Left ventricle myocardium superior (tissue), 1 donor: ENCODE measurements at regions not wholly inside any gene's neighbourhood (a gene's known extent, or its start where the extent isn't known, plus 50 kb on each side); places are given as distances from the start of the nearest gene placed in this dataset.

Experiments used
- ATAC-seq: fragments of 200-7000 bp; cut with Tn5 transposase; one replicate; pipeline ENCODE4 v1.9.1; 2020; ENCODE audit warnings: mild to moderate bottlenecking, moderate library complexity
- DNase-seq: peaks from one replicate; pipeline ENCODE4 v3.0.0-alpha.2; 2020
- intact Hi-C: fragments of 100-400 bp; cut with micrococcal nuclease; formaldehyde crosslinking; loops from one replicate; pipeline ENCODE4 v1.11.0; 2022
- donor health status: DM: no; HTN: yes; CAD: no; lungs with severe emphysema.

- intact Hi-C loops = no loop called here
- DNase-seq (peak; percentile 76), ATAC-seq (peak; percentile 89)
These were observed 653.6 kb downstream of the MED13L start for GRCh38 chr12:115623764-115624334.

DNA sequence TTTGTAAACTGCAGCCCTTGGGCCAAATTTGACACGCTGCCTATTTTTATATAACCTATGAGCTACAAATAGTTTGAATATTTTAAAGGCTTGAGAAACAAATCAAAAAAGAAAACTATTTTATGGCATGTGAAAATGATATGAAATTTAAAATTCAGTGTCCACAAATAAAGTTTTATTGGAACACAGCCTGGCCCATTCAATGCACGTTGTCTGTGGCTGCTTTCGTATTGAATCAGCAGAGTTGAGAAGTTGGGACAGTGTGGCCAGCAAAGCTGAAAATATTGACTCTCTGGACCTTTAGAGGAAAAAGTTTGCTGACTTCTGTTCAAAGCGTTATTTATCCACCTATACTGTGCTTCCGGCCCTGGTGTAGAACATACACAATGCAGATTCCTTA lies 654.2 kb downstream of the MED13L start:
- no peak for ATAC-seq
- DNase-seq = no peak
- intact Hi-C loops = no loop called here

GRCh38 chr12:115620816-115621215 lies 656.7 kb downstream of the MED13L start:
- ATAC-seq (no peak), DNase-seq (no peak)
- intact Hi-C loops = no loop called here

GRCh38 chr12:115619889-115620288 lies 657.6 kb downstream of the MED13L start:
- intact Hi-C loops = no loop called here

DNA sequence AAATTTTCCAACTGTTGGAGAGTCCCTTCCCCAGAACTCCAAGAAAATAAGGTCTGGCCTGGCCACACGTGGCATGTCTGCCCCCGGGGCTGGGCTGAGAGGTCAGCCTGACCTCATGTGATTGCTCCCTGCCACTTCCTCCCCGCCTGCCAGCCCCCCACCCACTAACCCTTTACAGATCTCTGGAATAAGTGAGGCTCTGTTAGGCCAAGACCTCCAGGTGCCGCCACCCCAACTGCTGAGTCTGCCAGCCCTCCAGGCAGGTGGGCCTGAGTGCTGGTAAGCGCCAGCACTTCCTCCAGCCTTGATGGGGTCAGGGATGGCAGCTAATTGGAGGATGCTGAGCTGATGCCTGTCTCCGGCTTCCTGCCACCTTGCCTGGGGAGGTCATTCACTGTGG lies 658.4 kb downstream of the MED13L start:
- no peak for DNase-seq
- intact Hi-C loops = no loop called here

More at GRCh38 chr12:115619889-115620288, 657.6 kb downstream of the MED13L start:
- no peak for DNase-seq
- no peak for ATAC-seq

GRCh38 chr12:115618105-115618504 lies 659.4 kb downstream of the MED13L start:
- DNase-seq (no peak), ATAC-seq (no peak)
- intact Hi-C loops = no loop called here

More for the DNA sequence above, 658.4 kb downstream of the MED13L start:
- no peak for ATAC-seq

GRCh38 chr12:115617391-115617790 lies 660.1 kb downstream of the MED13L start:
- DNase-seq (no peak), ATAC-seq (no peak)
- intact Hi-C loops = no loop called here

DNA sequence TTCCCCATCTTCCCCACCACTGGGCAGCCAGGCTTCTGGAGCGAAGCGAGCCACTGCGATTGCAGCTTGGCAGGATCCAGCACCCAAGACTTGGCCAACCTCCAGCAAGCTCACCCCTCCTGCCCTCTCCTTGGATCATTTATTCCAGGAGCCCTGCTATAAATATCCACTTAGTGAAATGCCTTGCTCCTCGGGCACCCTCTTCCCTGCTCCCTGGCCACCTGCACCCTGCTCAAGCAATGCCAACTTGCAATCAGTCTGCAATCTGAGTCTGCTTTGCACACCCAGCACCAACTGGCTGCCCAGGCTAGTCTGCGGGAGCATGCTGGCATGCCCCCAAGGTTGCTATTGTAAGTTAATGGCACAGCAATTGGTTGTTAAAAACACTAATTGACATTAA lies 666.0 kb downstream of the MED13L start:
- intact Hi-C loops = no loop called here
- DNase-seq = peak; percentile 68
- ATAC-seq = peak; percentile 95

GRCh38 chr12:115609347-115609746 lies 668.1 kb downstream of the MED13L start:
- DNase-seq = no peak
- no peak for ATAC-seq
- intact Hi-C loops = no loop called here

DNA sequence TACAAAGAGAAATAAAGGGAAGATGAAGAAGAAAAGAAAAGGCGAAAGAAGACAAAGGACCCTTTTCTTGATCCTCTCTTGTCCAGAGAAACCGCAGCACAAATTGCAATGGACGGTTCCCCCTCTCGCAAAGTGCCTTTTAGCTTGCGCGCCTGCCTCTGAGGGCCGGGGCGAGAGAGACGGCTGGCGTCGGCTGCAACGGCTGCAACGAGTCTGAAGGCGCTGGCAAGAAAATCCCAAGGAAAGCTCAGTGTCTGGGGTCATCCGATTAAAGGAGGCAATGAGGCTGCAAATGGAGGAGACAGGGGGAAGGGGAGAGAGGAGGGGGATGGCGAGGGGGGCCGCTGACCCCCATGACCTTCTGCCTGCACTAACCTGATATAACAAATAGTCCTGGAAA lies 671.5 kb downstream of the MED13L start:
- ATAC-seq = no peak

DNA sequence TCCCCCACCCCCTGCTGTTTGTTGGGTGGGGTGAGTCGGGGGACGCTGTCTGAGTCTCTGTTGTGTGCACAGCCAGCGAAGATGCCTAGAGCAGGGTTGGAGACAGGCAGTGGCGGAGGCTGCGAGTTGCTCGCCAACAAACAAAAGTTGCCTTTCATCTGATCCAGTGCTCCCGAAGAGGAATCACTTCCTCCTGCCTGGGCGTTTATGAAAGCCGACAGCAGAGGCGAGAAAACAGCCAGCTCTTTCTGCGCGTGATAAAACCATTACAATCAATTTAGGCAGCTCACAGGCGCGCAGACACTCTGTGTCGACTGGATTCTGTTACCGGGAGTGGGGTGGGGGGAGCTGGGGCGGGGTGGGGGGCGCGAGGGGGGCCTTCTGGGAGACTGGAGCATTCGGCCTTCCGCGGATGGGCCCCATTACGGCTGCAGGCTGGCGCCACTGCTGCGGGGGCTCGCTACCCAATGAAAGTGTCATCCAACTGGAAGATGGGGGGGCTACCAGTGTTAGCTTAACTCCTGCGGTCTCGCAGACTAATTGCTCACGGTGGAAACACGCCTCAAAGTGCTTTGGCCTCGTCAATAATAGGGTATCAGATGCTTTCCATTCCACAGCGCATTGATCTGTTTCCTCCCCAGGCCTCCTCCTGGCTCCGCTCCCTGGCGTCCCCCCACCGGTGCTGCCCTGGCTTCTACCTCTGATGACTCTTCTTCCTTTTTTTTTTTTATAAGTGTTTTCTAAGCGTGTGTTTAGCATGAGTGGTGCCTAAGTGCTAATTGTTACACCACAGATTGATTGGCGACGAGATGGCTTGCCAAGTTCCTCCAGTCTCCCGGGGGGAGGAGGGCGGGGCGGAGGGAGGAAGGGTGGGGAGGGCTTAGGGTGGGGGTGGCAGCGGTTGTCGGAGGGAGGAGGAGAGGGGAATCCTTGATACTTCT lies 678.4 kb downstream of the MED13L start:
- peak; percentile 68 for ATAC-seq
- intact Hi-C loops = no loop called here
- peak; percentile 36 for DNase-seq

More for the DNA sequence above, 671.5 kb downstream of the MED13L start:
- intact Hi-C loops = no loop called here
- DNase-seq = no peak

GRCh38 chr12:115597157-115597712 lies 680.3 kb downstream of the MED13L start:
- ATAC-seq (no peak), DNase-seq (no peak)
- intact Hi-C loops = no loop called here

DNA sequence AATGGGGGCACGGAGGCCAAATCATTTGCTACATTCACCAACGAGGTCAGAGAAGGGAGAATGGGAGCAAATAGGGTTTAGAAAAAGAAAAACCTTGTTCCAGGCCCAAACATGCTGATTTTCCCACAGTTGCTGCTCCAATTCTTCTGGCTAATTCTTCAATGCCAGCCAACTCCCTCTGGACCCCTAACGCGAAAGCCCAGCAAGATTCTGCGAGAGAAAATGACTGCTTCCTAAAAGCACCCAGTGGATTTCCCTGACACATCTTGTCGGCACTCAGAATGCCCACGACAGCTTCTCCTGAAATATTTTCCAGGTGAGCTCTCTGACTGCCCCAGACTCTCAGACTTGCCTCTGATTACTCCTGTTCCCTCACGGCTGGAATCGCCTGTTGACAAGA lies 689.4 kb downstream of the MED13L start:
- DNase-seq = no peak
- no peak for ATAC-seq
- intact Hi-C loops = no loop called here

GRCh38 chr12:115584156-115584555 lies 693.3 kb downstream of the MED13L start:
- DNase-seq (no peak), ATAC-seq (no peak)
- intact Hi-C loops = no loop called here

GRCh38 chr12:115583591-115583990 lies 693.9 kb downstream of the MED13L start:
- ATAC-seq (no peak), DNase-seq (no peak)
- intact Hi-C loops = no loop called here

GRCh38 chr12:115577401-115577800 lies 700.1 kb downstream of the MED13L start:
- ATAC-seq (no peak), DNase-seq (no peak)
- intact Hi-C loops = no loop called here

DNA sequence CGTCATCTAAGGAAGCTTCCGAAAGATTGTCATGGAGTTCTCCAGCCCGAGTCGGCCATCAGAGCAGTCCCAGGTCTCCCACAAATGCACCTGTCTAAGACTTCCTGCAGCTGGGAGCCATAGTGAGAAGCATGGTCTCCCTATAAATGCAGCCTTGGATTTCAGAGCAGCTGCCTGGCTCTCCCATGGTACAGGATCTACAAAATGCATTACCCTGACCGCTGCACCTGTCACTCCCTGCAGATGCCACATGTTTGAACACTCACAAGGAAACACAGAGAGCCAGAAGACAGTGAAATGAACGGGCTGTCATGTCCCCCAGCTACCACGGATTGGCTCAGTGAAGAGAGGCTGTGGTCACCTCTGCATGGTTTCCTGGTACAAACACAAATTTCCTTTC lies 702.7 kb downstream of the MED13L start:
- no peak for ATAC-seq
- DNase-seq = no peak
- intact Hi-C loops = no loop called here

- DNase-seq (no peak), ATAC-seq (no peak)
- intact Hi-C loops = no loop called here
These were observed 705.1 kb downstream of the MED13L start for GRCh38 chr12:115572440-115572839.

DNA sequence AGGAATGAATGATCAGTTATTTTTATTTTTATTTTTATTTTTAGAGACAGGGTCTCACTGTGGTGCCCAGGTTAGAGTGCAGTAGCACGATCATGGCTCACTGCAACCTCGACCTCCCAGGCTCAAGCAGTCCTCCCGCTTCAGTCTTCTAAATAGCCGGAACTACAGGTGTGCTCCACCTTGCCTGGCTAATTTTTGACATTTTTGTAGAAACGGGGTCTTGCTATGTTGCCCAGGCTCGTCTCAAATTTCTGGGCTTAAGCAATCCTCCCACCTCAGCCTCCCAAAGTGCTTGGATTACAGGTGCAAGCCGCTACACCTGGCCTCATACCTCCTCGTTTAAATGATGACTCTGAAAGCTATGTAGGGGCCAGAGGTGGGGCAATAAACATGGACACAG lies 706.0 kb downstream of the MED13L start:
- intact Hi-C loops = no loop called here
- no peak for ATAC-seq
- no peak for DNase-seq

DNA sequence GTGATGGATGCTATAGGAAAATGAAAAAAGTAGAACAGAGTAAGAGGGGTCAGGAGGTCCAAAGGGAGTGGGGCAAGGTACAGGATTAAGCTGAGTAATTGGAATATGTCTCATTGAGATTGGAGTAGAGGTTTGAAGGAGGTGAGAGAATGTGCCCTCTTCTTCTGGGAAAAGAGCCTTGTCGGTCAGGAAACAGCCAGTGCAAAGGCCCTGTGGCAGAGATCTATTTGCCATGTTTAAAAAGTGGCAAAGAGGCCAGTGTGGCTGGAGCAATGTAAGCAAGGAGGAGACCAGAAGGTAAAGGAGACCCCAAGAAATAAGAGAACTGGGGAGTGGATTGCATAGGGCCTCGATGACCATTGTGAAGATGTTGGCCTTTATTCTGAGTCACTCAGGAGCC lies 706.5 kb downstream of the MED13L start:
- intact Hi-C loops = no loop called here
- no peak for ATAC-seq
- no peak for DNase-seq
